Muscle of leg (tissue), 3 donors: ENCODE measurements at regions not wholly inside any gene's neighbourhood (a gene's known extent, or its start where the extent isn't known, plus 50 kb on each side); places are given as distances from the start of the nearest gene placed in this dataset.
A peak's percentile ranks its signal among the peaks of the same experiment; 100 is the strongest.

Experiments
- DNase-seq: peaks from one replicate; pipeline ENCODE4 v3.0.0; 2013
- H3K27ac ChIP-seq: one replicate; pipeline ENCODE4 v1.5.1; 2013; ENCODE audit warnings: mild to moderate bottlenecking, low read length, control low read depth
- H3K27me3 ChIP-seq: one replicate; pipeline ENCODE4 v1.6.1; 2013; ENCODE audit warnings: low read length; ENCODE audit not compliant: control insufficient read depth, insufficient read depth
- H3K36me3 ChIP-seq: one replicate; pipeline ENCODE4 v1.6.1; 2013; ENCODE audit warnings: low read length; ENCODE audit not compliant: control insufficient read depth, insufficient read depth
- H3K4me1 ChIP-seq: one replicate; pipeline ENCODE4 v1.6.1; 2013; ENCODE audit warnings: low read length; ENCODE audit not compliant: control insufficient read depth, insufficient read depth
- H3K4me3 ChIP-seq: one replicate; pipeline ENCODE4 v1.5.1; 2013; ENCODE audit warnings: low read length, control low read depth
- H3K9me3 ChIP-seq: replicated peaks from 2 replicates; pipeline ENCODE4 v1.6.1; 2013; ENCODE audit warnings: low read depth, low read length; ENCODE audit not compliant: control insufficient read depth
- WGBS: methylation state at CpG from one replicate; pipeline ENCODE4 v1.1.5; 2013; ENCODE audit warnings: missing lambda C conversion rate; ENCODE audit not compliant: insufficient coverage; 5-methylcytosine and 5-hydroxymethylcytosine counted together

DNA sequence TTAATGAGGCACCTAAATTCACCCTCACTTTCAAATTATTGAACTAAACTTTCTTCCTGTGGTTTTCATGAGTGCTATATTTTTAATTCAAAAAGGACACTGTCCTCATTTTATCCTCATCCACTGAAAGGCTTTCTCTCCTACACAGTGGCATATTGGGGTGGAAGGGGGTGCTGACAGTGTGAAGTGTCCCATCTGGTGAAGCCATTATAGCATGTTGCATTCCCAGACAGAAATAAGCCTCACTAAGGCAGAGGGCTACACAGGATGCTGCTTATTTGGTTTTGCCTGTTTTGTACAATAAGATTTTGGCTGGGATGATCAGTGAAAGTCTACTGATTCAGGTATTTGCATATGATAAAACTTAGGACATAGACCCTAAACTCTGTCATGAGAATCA, 82.4 kb upstream of the INHBA start:
- Histone ChIP-seq H3K27ac (no peak overlapping the region), H3K36me3 (no peaks in the 10 kb centered on the region), H3K9me3 (no peaks in the 10 kb centered on the region), H3K4me3 (no peak overlapping the region), H3K27me3 (no peaks in the 10 kb centered on the region), H3K4me1 (no peaks in the 10 kb centered on the region)
- no peak for DNase-seq

DNA sequence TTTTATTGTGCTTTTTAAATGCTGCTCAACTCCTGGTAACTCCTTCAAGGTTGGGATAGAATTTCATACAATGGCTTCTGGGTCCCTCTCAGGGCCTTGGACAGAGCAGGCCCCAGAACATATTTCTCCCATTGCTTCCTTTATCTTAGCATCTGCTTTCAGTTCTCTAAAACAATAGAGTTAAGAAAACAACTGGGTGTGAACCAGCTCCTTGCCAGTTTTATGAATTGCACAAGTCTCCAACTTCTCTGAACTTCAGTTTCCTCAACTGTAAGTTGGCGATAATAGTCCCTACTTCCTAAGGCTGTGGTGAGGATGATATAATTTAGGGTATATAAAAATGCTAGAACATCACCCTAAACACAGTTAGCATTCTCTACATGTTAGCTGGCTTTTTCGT, 77.0 kb upstream of the INHBA start:
- Histone ChIP-seq H3K4me3 (no peak overlapping the region), H3K9me3 (no peaks in the 10 kb centered on the region), H3K36me3 (no peaks in the 10 kb centered on the region), H3K4me1 (no peaks in the 10 kb centered on the region), H3K27me3 (no peaks in the 10 kb centered on the region), H3K27ac (no peak overlapping the region)
- DNase-seq, result peak; percentile 68
- no CpG with 5 or more reads among the region's 2 CpGs for WGBS

DNA sequence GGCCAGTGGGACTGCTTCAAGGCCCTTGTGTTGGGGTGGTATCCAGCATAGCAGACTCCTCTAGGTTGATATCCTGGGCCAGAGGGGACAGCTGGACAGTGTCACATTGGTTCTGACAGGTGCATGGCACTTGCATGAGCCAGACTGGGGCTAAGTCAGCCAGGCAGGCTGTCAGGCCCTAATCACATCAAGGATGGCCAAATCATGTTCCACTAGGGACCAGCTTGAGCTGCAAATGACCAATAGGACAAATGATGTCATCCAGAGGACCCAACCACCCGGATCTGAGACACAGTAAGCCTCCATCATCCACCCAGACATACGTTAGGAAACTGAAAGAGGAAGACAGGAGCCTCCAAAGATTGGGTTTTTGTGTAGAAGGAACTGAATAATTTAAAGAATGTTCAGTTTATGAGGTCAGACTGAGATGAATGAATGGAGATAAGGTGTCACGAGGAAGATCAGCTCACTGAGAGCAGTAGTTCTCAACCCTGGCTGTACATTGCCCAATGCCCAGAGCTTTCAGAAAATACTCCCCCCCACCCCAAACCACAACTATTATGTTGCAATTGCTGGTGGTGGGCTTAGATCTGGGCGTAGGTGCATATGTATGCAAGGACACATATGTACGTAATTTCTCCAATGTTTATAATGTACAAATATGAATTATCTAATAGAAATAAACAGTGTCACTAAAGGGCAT, 75.2 kb upstream of the INHBA start:
- WGBS, result no CpG with 5 or more reads among the region's 5 CpGs
- Histone ChIP-seq H3K27ac (no peak overlapping the region), H3K9me3 (no peaks in the 10 kb centered on the region), H3K27me3 (no peaks in the 10 kb centered on the region), H3K36me3 (no peaks in the 10 kb centered on the region), H3K4me1 (no peaks in the 10 kb centered on the region), H3K4me3 (no peak overlapping the region)
- peak; percentile 27 for DNase-seq

DNA sequence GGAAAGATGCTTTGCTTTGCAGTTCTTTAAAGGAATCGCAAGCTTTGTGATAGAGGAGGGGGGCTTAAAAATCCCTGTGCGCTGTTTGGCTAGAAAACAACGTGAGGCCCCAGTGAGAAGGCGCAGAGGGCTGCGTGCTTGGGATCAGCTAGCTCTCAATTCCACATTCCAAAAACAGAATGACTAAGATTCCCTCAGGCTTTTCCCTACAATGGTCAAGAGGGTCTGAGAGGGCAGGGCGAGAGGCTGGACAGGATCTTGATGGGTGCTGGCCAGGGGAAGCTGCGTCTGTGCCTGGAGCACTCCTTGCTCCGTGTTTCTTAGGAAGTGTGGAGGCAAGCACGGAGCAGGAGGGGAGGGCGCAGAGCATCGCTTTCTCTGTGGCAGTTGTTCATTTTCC, 72.1 kb upstream of the INHBA start:
- 94% methylated on average over 2 of the region's 11 CpGs for WGBS
- DNase-seq, result no peak
- Histone ChIP-seq H3K27ac (no peak overlapping the region), H3K27me3 (no peaks in the 10 kb centered on the region), H3K4me1 (no peaks in the 10 kb centered on the region), H3K9me3 (no peaks in the 10 kb centered on the region), H3K36me3 (no peaks in the 10 kb centered on the region), H3K4me3 (no peak overlapping the region)

DNA sequence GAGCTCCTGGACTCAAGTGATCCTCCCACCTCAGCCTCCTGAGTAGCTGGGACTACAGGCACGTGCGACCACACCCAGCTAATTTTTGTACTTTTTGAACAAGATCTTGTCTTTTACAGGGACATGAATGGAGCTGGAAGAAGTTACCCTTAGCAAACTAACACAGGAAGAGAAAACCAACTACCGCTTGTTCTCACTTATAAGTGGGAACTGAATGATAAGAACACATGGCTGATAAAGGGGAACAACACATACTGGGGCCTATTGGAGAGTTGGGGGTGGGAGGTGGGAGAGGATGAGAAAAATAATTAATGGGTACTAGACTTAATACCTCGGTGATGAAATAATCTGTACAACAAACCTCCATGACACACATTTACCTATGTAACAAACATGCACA, 70.9 kb upstream of the INHBA start:
- no CpG with 5 or more reads among the region's 4 CpGs for WGBS
- Histone ChIP-seq H3K4me1 (no peaks in the 10 kb centered on the region), H3K27ac (no peak overlapping the region), H3K36me3 (no peaks in the 10 kb centered on the region), H3K9me3 (no peaks in the 10 kb centered on the region), H3K27me3 (no peaks in the 10 kb centered on the region), H3K4me3 (no peak overlapping the region)
- no peak for DNase-seq

DNA sequence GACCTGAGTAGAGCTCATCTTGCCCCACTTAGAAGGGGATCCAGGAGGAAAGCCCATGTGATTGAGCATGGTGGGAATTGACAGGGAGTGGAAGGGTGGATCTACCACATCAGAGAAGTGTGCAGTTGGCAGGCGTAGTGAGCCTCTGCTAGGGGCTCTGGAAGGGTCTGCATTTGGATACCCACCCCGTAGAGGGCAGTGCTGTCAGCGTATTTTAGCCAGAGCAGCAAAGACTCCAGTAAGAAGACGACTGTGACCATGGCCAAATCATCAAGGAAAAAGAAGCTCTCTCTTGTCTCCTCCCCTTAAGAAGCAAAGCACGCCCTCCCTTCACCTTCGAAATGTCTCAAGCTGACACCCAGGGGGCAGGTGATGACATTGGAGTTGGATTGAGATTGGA, 68.8 kb upstream of the INHBA start:
- H3K27me3 ChIP-seq, result no peaks in the 10 kb centered on the region
- H3K36me3 ChIP-seq, result no peaks in the 10 kb centered on the region
- 89% methylated on average over 1 of the region's 6 CpGs for WGBS
- no peak overlapping the region for H3K27ac ChIP-seq
- no peak overlapping the region for H3K4me3 ChIP-seq
- H3K4me1 ChIP-seq, result no peaks in the 10 kb centered on the region
- no peak for DNase-seq
- no peaks in the 10 kb centered on the region for H3K9me3 ChIP-seq

DNA sequence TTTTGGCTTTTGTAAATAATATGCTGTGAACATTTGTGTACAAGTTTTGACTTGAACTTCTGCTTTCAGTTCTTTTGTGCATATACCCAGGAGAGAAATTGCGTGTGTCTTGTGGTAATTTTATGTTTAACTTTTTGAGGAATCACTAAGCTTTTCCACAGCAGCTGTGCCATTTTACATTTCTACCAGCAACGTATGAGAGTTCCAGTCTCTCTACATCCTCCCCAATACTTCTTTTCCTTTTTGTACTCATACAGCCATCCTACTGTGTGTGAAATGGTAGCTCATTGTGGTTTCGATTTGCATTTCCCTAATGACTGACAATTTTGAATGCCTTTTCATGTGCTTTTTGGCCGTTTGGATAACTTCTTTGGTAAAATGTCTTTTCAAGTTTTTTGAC, 66.3 kb upstream of the INHBA start:
- H3K27ac ChIP-seq, result no peak overlapping the region
- H3K9me3 ChIP-seq, result no peaks in the 10 kb centered on the region
- H3K4me3 ChIP-seq, result no peak overlapping the region
- no peak for DNase-seq
- H3K4me1 ChIP-seq, result no peaks in the 10 kb centered on the region
- H3K27me3 ChIP-seq, result no peaks in the 10 kb centered on the region
- no CpG with 5 or more reads among the region's 4 CpGs for WGBS
- no peaks in the 10 kb centered on the region for H3K36me3 ChIP-seq

DNA sequence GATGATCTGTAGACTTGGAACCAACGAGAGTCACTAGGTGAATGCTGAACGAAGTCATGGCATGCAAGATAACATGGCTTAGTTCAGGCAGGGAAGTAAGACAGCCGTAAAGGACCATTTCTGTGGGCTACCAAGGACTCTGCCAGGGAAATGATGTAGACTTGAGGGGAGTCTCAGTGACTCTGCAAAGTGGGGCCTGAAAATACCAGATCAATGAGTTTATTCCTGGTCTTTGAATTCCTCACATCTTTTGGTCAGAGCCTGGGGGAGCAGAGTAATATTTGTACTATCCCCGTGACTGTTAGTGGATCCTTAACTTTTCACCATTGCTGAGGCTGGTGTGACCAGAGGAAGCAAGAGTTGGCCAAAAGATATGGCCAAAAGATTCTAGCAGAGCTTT, 60.7 kb upstream of the INHBA start:
- no peaks in the 10 kb centered on the region for H3K27me3 ChIP-seq
- 91% methylated on average over 4 of the region's 4 CpGs for WGBS
- no peak overlapping the region for H3K27ac ChIP-seq
- H3K36me3 ChIP-seq, result no peaks in the 10 kb centered on the region
- no peaks in the 10 kb centered on the region for H3K9me3 ChIP-seq
- no peaks in the 10 kb centered on the region for H3K4me1 ChIP-seq
- no peak for DNase-seq
- H3K4me3 ChIP-seq, result no peak overlapping the region

DNA sequence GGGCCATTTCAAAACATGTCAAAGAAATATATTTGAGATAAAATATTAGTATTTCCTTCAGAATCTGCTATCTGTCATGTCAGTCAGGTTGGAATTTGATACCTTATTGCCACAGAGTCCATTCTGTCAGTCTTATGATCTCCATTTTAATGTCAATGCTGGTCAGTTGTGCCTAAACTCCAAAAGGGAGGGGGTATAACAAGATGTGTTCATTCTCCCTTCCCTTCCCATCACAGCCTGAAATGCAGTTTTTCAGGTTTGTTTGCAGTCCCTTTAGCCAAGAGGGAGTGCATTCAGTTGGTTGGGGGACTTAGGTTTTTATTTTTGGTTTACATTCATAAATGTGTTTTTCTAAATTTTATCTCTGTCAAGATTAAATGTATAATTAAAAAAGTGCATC, 59.8 kb upstream of the INHBA start:
- Histone ChIP-seq H3K4me1 (no peaks in the 10 kb centered on the region), H3K36me3 (no peaks in the 10 kb centered on the region), H3K4me3 (no peak overlapping the region), H3K9me3 (no peaks in the 10 kb centered on the region), H3K27me3 (no peaks in the 10 kb centered on the region), H3K27ac (no peak overlapping the region)
- no peak for DNase-seq

DNA sequence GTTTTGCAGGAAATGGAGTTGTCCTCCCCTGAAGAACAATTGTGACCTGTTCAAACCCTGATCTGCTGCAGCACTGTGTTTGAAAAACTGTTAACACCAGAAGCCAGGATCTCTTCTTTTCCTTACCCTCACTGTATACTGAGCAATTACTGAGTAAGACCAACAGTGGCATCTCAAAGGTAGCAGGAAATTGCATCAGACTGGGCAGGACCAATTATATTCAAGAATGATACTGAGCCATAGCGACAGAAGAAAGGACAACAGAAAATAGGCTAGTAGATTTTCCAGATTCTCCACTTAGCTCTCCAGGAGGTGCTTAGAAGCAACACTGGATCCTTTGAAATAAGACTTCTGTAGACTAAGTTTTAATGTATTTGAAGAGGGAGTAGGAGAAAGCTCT, 57.4 kb upstream of the INHBA start:
- no peak for DNase-seq
- Histone ChIP-seq H3K9me3 (peaks cover 6% of the 10 kb centered on the region), H3K4me1 (no peaks in the 10 kb centered on the region), H3K4me3 (no peak overlapping the region), H3K27me3 (no peaks in the 10 kb centered on the region), H3K27ac (no peak overlapping the region), H3K36me3 (no peaks in the 10 kb centered on the region)
- no CpG with 5 or more reads among the region's 1 CpG for WGBS

DNA sequence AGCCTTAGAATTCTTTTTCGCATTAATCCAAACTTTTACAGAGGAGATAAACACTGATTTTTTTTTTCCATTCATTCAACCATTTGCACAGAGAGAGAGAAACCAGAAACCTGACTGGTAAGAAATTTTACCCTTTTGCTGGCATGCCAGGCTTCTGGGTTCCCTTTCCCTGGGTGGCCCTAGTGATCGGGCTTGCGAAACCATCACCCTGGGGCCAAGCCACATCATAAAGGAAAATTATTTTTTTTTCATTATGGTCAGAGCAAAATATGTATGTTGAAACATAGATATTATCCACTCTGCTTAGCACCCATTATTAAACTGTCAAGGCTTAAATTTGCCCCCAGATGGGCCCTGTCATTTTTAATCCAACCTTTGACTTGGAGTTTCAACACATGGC, 55.4 kb upstream of the INHBA start:
- WGBS, result no CpG with 5 or more reads among the region's 3 CpGs
- H3K4me1 ChIP-seq, result no peaks in the 10 kb centered on the region

More for the DNA sequence above, 55.4 kb upstream of the INHBA start:
- Histone ChIP-seq H3K27me3 (no peaks in the 10 kb centered on the region), H3K4me3 (no peak overlapping the region), H3K9me3 (peaks cover 11% of the 10 kb centered on the region), H3K36me3 (no peaks in the 10 kb centered on the region), H3K27ac (no peak overlapping the region)
- DNase-seq, result no peak
